Fibroblast of pulmonary artery (primary cell): ENCODE measurements at regions not wholly inside any gene's neighbourhood (a gene's known extent, or its start where the extent isn't known, plus 50 kb on each side); places are given as distances from the start of the nearest gene placed in this dataset.

Experiments
- DNase-seq: peaks from one replicate; pipeline ENCODE4 v3.0.0-alpha.2; 2010; ENCODE audit warnings: low read depth
- H3K4me3 ChIP-seq: replicated peaks from 2 replicates; pipeline ENCODE4 v1.5.1; 2011; ENCODE audit warnings: low read depth, mild to moderate bottlenecking, control low read depth, low read length, moderate library complexity
- TF ChIP-seq, protein P1 (sequence below): IDR thresholded peaks from 2 replicates; pipeline ENCODE4 v1.5.1; 2011; ENCODE audit warnings: mild to moderate bottlenecking, control low read depth, low read length, inconsistent platforms; ENCODE audit errors: missing control alignments

DNA sequence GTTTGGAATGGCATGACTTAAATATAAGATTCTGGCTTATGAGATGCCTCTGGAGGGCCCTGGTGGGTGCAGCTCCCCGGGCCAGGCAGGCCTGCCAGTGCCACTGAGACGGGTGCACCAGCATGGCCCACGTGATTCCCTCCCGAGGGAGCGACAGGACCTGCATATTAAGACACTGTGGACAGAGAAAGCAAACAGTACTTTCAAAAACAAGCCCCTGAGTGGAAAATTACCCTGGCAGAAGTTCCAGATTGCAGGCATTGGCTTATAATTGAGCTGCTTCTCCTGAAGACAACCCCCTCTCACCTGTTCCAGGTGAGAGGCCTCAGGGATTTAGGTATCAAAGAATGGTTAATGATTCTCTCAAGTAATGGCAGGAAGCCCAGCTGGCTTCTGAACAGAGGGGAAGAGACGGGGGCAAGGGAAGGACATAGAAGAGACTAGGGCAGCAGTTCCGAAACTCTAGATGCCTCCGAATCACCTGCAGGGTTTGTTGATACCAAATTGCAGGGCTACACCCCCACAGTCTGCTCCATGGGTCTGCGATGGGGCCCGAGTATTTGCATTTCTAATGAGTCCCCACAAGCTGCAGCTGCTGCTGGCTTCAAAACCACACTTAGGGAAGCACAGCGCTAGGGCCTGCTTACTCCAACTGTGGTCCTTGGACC is 66.0 kb upstream of the DOCK1 start:
- DNase-seq = no peak
- no peak overlapping the region for H3K4me3 ChIP-seq
- TF ChIP-seq, protein P1, sequence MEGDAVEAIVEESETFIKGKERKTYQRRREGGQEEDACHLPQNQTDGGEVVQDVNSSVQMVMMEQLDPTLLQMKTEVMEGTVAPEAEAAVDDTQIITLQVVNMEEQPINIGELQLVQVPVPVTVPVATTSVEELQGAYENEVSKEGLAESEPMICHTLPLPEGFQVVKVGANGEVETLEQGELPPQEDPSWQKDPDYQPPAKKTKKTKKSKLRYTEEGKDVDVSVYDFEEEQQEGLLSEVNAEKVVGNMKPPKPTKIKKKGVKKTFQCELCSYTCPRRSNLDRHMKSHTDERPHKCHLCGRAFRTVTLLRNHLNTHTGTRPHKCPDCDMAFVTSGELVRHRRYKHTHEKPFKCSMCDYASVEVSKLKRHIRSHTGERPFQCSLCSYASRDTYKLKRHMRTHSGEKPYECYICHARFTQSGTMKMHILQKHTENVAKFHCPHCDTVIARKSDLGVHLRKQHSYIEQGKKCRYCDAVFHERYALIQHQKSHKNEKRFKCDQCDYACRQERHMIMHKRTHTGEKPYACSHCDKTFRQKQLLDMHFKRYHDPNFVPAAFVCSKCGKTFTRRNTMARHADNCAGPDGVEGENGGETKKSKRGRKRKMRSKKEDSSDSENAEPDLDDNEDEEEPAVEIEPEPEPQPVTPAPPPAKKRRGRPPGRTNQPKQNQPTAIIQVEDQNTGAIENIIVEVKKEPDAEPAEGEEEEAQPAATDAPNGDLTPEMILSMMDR = no peak

- no peak overlapping the region for H3K4me3 ChIP-seq
- TF ChIP-seq, protein P1 = no peak
- DNase-seq = no peak
Measured at GRCh38 chr10:126840576-126841135, 64.6 kb upstream of the DOCK1 start.

DNA sequence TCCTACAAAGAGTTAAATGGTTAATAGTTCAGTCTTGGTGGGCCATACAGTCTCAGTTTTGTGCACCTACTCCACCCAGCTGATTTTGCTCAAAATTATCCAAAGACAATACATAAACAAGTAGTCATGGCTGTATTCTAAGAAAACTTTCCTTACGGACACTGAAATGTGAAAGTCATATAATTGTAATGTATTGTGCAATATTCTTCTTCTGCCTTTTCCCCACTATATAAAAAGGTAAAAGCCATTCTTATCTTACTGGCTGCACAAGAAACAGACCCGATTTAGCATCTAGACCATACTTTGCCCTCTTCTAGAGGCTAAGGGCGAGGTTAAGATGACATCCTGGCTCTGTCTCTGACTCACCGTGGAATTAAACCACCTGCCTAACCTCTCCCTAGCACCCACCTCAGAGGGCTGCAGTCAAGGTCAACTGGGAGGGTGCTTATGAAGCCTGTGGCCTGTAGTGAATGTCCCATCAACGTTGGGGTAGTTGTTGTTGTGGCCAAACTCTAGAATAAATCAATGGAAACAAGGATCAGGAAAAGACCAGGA is 63.8 kb upstream of the DOCK1 start:
- no peak for DNase-seq
- TF ChIP-seq, protein P1 = no peak
- H3K4me3 ChIP-seq = no peak overlapping the region

- DNase-seq = no peak
- TF ChIP-seq, protein P1 = no peak
Measured at GRCh38 chr10:126842356-126842755, 62.9 kb upstream of the DOCK1 start.

DNA sequence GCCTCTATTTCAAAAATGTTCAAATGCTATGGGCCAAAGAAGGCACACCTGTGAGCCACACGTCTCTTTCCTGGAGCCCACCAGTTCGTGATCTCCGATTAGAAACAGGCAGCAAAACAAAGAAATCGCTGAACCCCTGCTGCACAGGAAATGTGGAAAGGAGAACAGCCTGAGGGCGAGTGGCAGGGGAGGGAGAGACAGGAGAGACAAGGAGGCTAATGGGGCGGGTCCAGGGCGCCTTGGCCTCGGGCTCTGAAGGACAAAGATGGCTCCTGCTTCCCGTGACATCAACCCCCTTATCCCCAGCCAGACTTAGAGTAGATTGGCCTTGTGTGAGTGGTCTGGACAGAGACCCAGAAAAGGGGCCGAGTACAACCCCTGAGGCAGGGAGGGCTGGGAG is 62.4 kb upstream of the DOCK1 start:
- TF ChIP-seq, protein P1 = no peak
- no peak for DNase-seq
- no peak overlapping the region for H3K4me3 ChIP-seq

More at GRCh38 chr10:126842356-126842755, 62.9 kb upstream of the DOCK1 start:
- H3K4me3 ChIP-seq = no peak overlapping the region

GRCh38 chr10:126843299-126843934 is 61.8 kb upstream of the DOCK1 start:
- no peak for DNase-seq
- no peak overlapping the region for H3K4me3 ChIP-seq
- TF ChIP-seq, protein P1 = no peak
